Stromal cell of bone marrow (primary cell): ENCODE measurements at regions not wholly inside any gene's neighbourhood (a gene's known extent, or its start where the extent isn't known, plus 50 kb on each side); places are given as distances from the start of the nearest gene placed in this dataset.

Experiments used
- DNase-seq: peaks from one replicate; pipeline ENCODE4 v3.0.0-alpha.2; 2012; ENCODE audit warnings: low read depth

- DNase-seq: no peak
Measured at GRCh38 chr17:56009795-56010651, 143.3 kb upstream of the ANKFN1 start.

- no peak for DNase-seq
Measured at GRCh38 chr17:56011406-56012131, 141.7 kb upstream of the ANKFN1 start.

- DNase-seq: no peak
Measured at GRCh38 chr17:56018211-56018610, 135.1 kb upstream of the ANKFN1 start.

DNA sequence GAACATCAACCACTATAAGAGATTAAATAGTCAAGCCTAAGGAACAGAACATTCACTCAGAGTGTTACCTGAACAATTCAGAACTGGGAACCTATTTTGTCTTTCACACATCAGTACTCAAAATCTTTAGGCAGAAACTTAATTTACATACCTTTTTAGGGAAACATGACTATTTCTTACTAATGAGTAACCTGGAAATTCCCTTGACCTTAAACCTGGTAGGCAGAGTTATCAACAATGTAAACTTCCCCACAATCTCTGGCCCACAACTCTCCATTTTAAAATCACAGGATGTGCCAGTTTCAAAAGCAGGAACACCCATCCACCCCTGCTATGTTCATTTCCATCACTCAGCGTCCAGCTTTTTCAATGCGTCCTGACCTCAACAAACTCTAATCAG, 132.9 kb upstream of the ANKFN1 start:
- DNase-seq: no peak

- DNase-seq: no peak
Measured at GRCh38 chr17:56021681-56022190, 131.5 kb upstream of the ANKFN1 start.

- no peak for DNase-seq
Measured at GRCh38 chr17:56023851-56024250, 129.4 kb upstream of the ANKFN1 start.

DNA sequence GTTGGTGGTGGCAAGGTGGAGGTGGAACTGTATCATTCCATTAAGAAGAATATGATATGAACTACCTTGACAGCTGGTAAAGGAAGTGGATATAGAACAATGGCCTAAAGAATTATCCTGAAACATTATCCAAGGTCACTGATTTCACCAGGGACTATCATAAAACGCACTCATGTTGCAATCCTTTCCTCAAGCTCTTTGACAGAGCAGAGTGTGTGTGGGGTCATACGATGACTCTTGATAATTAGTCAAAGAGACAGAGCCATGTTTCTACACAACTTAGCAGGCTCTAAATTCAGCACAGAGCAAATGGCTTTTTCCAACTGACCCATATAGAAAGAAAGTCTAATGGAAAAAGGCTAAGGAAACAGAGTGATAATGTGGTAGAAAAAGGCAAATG, 126.4 kb upstream of the ANKFN1 start:
- DNase-seq: no peak

GRCh38 chr17:56028837-56029236, 124.4 kb upstream of the ANKFN1 start:
- DNase-seq: no peak

DNA sequence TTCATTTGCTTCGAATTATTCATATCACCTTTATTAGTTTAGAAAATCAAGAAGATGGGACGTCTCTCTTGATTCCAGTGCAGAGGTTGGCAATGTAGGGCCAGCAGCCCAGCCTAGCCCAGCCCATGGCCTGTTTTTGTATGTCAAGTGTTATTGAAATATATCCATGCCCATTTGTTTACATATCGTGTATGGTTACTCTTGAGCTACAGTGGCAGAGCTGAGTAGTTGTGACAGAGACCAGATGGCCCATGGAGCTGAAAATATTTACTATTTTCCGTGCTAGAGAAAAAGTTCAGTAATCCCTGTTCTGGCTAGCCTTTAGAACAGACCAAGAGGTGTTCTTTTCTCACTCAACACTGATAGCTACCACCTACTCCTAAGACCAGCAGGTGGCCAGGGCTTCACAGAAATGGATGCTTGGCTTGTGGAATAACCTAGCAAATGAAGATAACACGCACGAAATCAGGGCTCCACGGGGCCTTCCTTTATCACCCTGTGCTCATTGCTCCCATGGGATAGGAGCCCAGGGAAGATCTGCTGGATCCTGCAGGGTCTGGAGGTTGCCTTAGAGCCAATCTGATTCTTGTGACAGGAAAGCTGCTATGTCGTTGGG, 123.2 kb upstream of the ANKFN1 start:
- DNase-seq: no peak

DNA sequence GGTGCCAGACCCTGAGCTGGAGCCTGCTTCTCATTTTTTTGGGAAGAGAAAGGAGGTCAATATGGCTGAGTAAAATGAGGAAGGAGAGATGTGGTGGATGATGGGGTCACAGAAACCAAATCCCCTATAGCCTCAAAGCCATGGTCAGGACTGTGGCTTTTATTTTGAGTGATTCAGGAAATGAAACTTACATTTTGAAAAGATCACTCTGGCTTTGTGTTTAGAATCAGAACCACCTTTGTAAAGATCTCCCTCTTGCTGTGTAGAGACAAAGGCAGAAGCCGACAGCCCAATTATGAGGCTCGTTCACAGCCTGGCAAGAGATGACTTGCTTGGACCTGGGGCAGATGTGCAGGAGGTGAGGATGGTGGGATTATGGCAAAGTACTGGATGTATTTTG, 121.6 kb upstream of the ANKFN1 start:
- no peak for DNase-seq

DNA sequence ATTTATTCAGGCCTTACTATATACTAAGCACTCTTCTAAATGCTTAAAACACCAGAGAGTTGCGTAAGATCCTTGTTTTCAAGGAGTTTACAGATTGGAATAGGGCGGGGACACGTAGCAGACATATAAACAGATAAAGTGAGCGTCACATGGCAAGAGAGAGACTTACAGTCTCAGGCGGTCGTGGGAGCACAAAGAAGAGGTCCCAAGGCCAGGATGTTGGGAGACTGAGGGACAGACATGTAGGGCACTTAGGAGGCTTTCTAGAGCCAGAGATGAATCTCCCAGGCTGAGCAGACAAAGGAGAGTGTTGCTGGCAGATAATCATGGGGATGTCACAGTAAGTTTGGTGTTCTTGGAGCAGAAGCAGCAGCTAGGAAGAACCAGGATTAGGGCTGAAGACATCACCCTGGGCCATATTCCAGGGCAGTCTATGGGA, 119.1 kb upstream of the ANKFN1 start:
- DNase-seq: no peak

DNA sequence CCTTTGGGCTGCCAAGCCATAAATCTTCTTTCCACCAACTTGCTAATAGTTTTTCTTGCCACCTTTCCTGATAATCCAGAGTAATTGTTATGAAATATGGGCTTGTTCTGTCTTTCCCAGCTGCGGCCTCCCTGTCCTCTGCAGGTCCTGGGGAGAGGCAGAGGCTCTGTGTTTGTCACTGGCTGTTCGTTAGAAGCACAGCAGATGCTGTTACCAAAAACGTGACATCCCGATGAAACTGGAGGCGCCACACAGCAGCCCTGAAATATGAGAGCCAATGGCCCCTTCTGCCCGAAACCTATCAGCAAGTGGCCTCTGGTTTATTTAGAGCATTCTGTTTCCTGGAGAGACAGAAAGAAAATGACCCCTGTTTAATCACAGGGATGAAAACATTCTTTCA, 115.1 kb upstream of the ANKFN1 start:
- DNase-seq: no peak

- DNase-seq: no peak
Measured at GRCh38 chr17:56045872-56046271, 107.4 kb upstream of the ANKFN1 start.

- no peak for DNase-seq
Measured at GRCh38 chr17:56047331-56047730, 105.9 kb upstream of the ANKFN1 start.

DNA sequence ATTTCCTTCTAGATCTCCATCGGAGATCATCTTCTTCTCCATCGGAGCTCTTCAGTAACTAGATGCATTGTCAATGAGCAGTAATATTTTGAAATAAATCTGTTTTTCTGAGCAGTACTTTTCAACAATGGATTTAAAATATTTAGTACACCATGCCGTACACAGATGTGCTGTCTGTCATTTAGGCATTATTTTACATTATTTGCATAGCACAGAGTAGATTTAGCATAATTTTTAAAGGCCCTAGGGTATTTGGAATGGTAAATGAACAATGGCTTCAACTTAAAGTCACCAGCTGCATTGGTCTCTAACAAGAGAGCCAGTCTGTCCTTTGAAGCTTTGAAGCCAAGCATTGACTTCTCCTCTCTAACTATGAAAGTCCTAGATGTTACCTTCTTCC, 95.4 kb upstream of the ANKFN1 start:
- DNase-seq: no peak

- DNase-seq: no peak
Measured at GRCh38 chr17:56064506-56064905, 88.8 kb upstream of the ANKFN1 start.

- DNase-seq: no peak
Measured at GRCh38 chr17:56074361-56074890, 78.8 kb upstream of the ANKFN1 start.

- DNase-seq: no peak
Measured at GRCh38 chr17:56076980-56077379, 76.3 kb upstream of the ANKFN1 start.

GRCh38 chr17:56083475-56083874, 69.8 kb upstream of the ANKFN1 start:
- DNase-seq: no peak

- no peak for DNase-seq
Measured at GRCh38 chr17:56085576-56086267, 67.6 kb upstream of the ANKFN1 start.

- DNase-seq: no peak
Measured at GRCh38 chr17:56087199-56087598, 66.1 kb upstream of the ANKFN1 start.
